Fibroblast of villous mesenchyme (primary cell): ENCODE measurements at regions not wholly inside any gene's neighbourhood (a gene's known extent, or its start where the extent isn't known, plus 50 kb on each side); places are given as distances from the start of the nearest gene placed in this dataset.

Experiments
- DNase-seq: peaks from one replicate; pipeline ENCODE4 v3.0.0-alpha.2; 2010; ENCODE audit warnings: low read depth
- H3K4me3 ChIP-seq: 2 replicates; pipeline ENCODE4 v1.5.1; 2011; ENCODE audit warnings: low read depth, mild to moderate bottlenecking, low read length
- CTCF ChIP-seq: IDR thresholded peaks from 2 replicates; pipeline ENCODE4 v1.5.1; 2012; ENCODE audit warnings: low read depth, mild to moderate bottlenecking, low read length; ENCODE audit not compliant: insufficient read depth

DNA sequence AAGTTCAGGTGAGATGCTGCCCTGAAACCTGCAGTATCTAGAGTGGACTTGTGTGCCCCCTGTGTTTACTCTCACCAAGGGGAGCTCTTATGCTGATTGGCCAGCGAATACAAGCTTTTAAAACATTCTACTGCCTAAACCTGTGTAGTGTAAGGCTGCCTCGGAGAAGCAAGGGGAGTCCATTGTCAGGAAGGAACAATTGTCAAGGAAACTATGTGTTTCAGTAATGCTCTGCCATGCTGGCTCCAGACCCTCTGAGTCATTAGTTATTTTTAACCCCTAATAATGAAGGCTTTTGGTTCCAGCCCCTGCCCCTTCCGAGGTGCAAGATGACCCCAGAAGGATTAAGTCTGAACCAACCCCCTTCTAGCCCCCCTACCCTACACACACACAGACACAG, 66.1 kb upstream of the CHMP2B start:
- H3K4me3 ChIP-seq: no peak overlapping the region
- no peak for TF ChIP-seq CTCF
- no peak for DNase-seq

- no peak for TF ChIP-seq CTCF
- no peak overlapping the region for H3K4me3 ChIP-seq
- DNase-seq: no peak
Measured at GRCh38 chr3:87158823-87159222, 68.3 kb upstream of the CHMP2B start.

DNA sequence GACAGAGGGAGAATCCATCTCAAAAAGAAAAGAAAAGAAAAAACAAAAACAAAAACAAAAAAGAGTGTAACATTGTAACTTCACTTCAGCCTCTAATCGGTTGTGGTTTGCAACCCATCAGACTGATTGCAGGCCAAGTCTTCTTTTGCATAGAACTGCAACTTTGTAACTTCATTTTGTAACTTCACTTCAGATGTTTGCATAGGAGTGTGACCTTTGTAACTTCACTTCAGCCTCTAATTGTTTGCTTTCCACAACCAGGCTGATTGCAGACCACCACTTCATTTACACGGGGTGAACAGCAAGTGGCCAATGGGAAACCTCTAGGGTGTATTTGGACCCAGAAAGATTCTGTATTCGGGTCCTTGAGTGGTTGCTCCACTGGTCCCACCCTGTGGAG, 79.1 kb upstream of the CHMP2B start:
- DNase-seq: no peak
- TF ChIP-seq CTCF: no peak
- H3K4me3 ChIP-seq: no peak overlapping the region

GRCh38 chr3:87147562-87147961, 79.5 kb upstream of the CHMP2B start:
- DNase-seq: no peak
- TF ChIP-seq CTCF: no peak
- no peak overlapping the region for H3K4me3 ChIP-seq

DNA sequence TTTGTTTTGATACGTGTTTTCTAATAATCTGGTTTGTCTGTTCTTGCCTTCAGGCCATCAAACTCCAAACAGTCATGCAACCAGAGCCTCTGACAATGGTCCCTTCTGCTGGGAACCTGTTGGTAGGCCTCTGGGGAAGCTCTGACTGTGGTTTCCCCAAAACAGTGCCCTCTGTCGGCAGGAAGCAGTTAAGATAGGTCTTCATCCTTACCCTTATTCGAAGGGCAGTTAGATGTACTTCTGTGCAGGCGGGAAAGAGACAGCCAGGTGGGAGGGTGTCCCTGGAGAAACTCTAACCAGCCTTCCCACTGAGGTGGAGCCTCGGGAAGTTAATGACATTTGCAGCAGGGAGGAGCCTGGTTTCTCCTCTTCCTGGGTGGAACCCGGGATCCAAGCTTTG, 81.6 kb upstream of the CHMP2B start:
- peak; percentile 53 for TF ChIP-seq CTCF
- H3K4me3 ChIP-seq: no peak overlapping the region
- DNase-seq: peak; percentile 30

DNA sequence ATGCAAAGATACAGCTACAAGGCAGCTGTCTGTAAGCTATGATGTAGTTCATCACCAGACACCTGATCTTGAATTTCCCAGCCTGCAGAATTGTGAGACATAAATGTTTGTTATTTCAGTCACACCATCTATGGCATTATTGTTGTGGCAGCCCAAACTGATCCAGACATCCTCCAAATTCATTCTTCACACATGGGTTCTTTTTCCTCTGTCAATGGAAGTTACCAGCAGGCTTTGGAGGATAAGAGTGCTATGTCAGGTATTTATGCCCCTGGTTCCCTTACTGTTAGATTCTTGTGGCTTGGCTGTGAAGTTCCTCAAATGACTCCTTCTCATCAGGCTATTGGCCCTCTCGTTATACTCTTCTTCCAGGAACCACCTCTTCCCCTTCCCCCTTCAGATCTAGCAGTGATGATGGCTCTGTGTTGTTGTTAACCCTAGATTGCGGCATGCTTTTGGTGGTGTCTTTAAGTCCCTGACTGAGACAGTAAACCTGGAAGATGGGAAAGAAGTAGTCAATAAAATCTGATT, 91.0 kb upstream of the CHMP2B start:
- TF ChIP-seq CTCF: no peak
- no peak for DNase-seq
- no peak overlapping the region for H3K4me3 ChIP-seq

DNA sequence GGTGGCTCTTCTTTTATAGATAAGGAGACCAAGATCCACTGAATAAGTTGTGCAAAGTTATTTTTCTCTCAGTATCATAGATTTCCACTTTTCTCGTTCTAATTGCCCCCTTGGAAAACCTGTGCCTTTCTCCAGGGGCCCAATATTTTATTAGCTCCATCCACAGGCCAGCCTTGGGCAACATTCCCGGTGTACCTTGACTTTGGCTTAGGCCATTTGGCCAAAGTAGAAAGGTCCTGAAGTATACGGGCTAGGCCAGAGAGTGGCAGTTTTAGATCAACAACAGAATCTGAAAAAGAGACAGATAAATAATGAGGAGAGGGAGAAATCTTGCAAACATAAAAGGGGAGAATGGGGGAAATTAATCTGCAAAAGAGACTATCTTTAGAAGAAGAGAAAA, 91.7 kb upstream of the CHMP2B start:
- no peak for TF ChIP-seq CTCF

More for the DNA sequence above, 91.7 kb upstream of the CHMP2B start:
- DNase-seq: no peak
- H3K4me3 ChIP-seq: no peak overlapping the region
